Psoas muscle (tissue), 7 donors: ENCODE measurements at regions not wholly inside any gene's neighbourhood (a gene's known extent, or its start where the extent isn't known, plus 50 kb on each side); places are given as distances from the start of the nearest gene placed in this dataset.

Experiments used
- ATAC-seq, 4 donors: fragments of 200-7000 bp; cut with Tn5 transposase; one replicate each; pipeline ENCODE4 v1.9.1; 2020; ENCODE audit warnings: moderate library complexity in 3 of 4, mild to moderate bottlenecking in 2 of 4
- DNase-seq, 2 donors: peaks; one replicate each; pipeline ENCODE4 v3.0.0-alpha.2; 2020
- H3K27ac ChIP-seq: fragments of 200-600 bp; one replicate; pipeline ENCODE4 v1.8.0; 2022
- H3K27me3 ChIP-seq, 3 donors: fragments of 200-600 bp in 1 of 3; one replicate each; pipeline versions ENCODE4 v1.6.1 to v1.8.0; 2013 to 2022; ENCODE audit warnings: low read length in 2 of 3, mild to moderate bottlenecking in 2 of 3, moderate library complexity in 1 of 3; ENCODE audit not compliant: insufficient read depth in 3 of 3
- H3K36me3 ChIP-seq, 2 donors: fragments of 200-600 bp in 1 of 2; one replicate each; pipeline versions ENCODE4 v1.6.1 to v1.8.0; 2013 to 2022; ENCODE audit warnings: low read depth in 1 of 2, mild to moderate bottlenecking in 1 of 2, moderate library complexity in 1 of 2; ENCODE audit not compliant: insufficient read depth in 1 of 2
- H3K4me1 ChIP-seq: fragments of 200-600 bp; one replicate; pipeline ENCODE4 v1.8.0; 2022
- H3K4me3 ChIP-seq: fragments of 200-600 bp; one replicate; pipeline ENCODE4 v1.8.0; 2022; ENCODE audit warnings: mild to moderate bottlenecking
- H3K9me3 ChIP-seq: fragments of 200-600 bp; one replicate; pipeline ENCODE4 v1.8.0; 2022
- WGBS, 3 donors: extraction: QIAGEN DNeasy Blood & Tissue Kit; methylation state at CpG; one replicate each; pipeline versions ENCODE4 v1.1.6 to v1.1.7; 2013; 5-methylcytosine and 5-hydroxymethylcytosine counted together
- intact Hi-C, 2 donors: fragments of 100-400 bp; cut with DNase I; formaldehyde crosslinking; loops; one replicate each; pipeline versions ENCODE4 v1.11.0 to v1.14.2; 2022
- TF ChIP-seq, protein P1 (sequence below): fragments of 200-600 bp; IDR thresholded peaks from one replicate; pipeline ENCODE4 v1.8.0; 2022; ENCODE audit warnings: antibody characterized with exemption
- donor health status: healthy with polysubstance abuse.
- donor health status: DM: no; HTN: no; CAD: no; lungs with moderate emphysema.
- donor health status: Bipolar disorder and iron deficiency.
- donor health status: healthy.
- donor health status: DM: yes; HTN: yes; CAD: no.
- donor health status: DM: no; HTN: no; CAD: no.
- donor health status: DM: yes; HTN: yes; CAD: no.

GRCh38 chr22:26763633-26764361 is 106.4 kb downstream of the MIAT start:
- DNase-seq, result no peak
- ATAC-seq, result peak in 1 of 4 donors; percentile 59
- TF ChIP-seq, protein P1, sequence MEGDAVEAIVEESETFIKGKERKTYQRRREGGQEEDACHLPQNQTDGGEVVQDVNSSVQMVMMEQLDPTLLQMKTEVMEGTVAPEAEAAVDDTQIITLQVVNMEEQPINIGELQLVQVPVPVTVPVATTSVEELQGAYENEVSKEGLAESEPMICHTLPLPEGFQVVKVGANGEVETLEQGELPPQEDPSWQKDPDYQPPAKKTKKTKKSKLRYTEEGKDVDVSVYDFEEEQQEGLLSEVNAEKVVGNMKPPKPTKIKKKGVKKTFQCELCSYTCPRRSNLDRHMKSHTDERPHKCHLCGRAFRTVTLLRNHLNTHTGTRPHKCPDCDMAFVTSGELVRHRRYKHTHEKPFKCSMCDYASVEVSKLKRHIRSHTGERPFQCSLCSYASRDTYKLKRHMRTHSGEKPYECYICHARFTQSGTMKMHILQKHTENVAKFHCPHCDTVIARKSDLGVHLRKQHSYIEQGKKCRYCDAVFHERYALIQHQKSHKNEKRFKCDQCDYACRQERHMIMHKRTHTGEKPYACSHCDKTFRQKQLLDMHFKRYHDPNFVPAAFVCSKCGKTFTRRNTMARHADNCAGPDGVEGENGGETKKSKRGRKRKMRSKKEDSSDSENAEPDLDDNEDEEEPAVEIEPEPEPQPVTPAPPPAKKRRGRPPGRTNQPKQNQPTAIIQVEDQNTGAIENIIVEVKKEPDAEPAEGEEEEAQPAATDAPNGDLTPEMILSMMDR, result no peak
- no peak overlapping the region for H3K4me3 ChIP-seq
- no peaks in the 10 kb centered on the region for H3K4me1 ChIP-seq
- H3K27me3 ChIP-seq, result no peaks in the 10 kb centered on the region
- intact Hi-C loops, result no loop called here
- H3K9me3 ChIP-seq, result no peaks in the 10 kb centered on the region
- no peak overlapping the region for H3K27ac ChIP-seq
- 71 to 78% (median 77%) methylated on average over 16 of the region's 16 CpGs for WGBS, 3 donors
- no peaks in the 10 kb centered on the region for H3K36me3 ChIP-seq

DNA sequence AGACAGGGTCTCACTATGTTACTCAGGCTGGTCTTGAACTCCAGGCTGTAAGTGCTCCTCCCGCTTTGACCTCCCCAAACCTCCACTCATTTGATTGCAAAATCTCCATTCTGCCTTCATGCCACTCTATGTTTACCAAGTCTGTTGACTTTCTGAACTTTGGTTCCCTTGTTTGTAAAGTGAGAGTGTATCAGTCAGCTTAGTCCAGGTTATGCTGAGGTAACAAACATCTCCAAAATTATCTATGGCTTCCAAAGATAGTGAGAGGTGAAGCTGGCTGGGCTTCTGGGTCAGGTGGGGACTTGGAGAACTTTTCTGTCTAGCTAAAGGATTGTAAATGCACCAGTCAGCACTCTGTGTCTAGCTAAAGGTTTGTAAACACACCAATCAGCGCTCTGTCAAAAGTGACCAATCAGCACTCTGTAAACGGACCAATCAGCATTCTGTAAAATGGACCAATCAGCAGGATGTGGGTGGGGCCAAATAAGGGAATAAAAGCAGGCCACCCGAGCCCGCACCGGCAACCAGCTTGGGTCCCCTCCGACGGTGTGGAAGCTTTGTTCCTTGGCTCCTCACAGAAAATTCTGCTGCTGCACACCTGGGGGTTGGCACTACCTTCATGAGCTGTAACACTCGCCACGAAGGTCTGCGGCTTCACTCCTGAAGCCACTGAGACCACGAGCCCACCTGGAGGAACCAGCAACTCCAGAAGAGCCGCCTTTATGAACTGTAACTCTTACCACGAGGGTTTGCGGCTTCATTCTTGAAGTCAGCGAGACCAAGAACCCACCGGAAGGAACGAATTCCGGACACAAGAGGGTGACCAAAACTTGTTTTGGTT is 109.3 kb downstream of the MIAT start:
- H3K9me3 ChIP-seq, result no peaks in the 10 kb centered on the region
- no peaks in the 10 kb centered on the region for H3K4me1 ChIP-seq
- no peaks in the 10 kb centered on the region for H3K36me3 ChIP-seq
- no peaks in the 10 kb centered on the region for H3K27me3 ChIP-seq
- ATAC-seq (no peak), DNase-seq (no peak)
- TF ChIP-seq, protein P1, result no peak
- 95 to 99% (median 95%) methylated on average over 19 of the region's 19 CpGs for WGBS, 3 donors
- no peak overlapping the region for H3K4me3 ChIP-seq
- H3K27ac ChIP-seq, result no peak overlapping the region
- intact Hi-C loops, result no loop called here

DNA sequence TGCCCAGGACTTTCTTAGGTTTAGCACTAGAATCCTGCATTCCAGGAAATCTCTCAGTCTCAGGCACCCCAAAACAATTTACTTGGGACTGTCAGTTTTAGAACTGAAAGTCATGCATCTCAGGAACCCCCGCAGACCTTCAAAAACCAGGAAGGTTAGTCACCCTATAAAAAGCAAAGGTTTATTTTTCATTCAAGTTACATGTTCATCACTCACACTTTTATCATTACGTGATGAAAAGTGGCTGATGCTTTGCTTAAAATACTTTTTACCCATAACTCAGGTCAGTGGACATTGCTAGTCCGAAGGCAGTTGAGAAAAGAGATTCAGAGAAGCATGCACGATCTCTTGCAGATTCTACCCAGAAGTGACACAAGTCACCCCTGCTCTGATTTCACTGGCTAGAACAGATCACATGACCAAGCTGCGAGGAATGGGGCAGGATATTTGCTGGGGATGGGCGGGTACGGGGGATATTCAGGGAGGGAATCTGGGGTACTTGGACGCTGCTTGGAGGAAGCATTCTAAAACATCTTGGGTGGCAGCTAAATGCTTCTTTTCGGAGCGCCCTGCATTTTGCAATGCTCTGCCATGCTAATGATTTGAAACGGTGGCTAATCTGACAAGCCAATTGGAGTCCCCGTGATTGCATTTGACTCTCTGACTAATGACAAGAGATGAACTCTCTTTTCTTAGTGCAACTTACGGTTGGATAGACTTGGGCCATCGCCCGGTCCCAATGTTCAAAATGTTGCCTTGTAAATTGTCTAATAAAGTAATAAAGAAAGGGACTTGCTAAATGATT is 110.2 kb downstream of the MIAT start:
- 85 to 91% (median 86%) methylated on average over 15 of the region's 15 CpGs for WGBS, 3 donors
- intact Hi-C loops, result no loop called here

DNA sequence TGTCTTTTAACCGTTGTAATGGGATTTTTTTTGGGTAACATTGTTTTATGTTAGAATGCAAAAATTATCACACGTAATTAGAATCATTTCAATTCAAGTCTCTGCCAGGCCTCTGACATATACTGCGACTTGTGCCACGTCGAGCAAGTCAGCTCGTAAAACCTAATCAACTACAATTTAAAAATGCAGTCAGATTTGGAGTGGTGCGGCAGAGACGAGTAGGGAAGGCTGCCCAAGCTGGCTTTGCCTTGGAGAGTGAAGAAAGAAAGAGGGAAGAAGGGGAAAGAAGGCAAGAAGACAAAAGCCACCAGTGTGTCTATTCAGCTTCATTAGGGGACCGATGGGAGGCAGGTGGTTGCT is 110.7 kb downstream of the MIAT start:
- Histone ChIP-seq H3K4me3 (no peak overlapping the region), H3K27ac (no peak overlapping the region), H3K36me3 (no peaks in the 10 kb centered on the region), H3K9me3 (no peaks in the 10 kb centered on the region), H3K27me3 (no peaks in the 10 kb centered on the region), H3K4me1 (no peaks in the 10 kb centered on the region)
- DNase-seq (no peak), ATAC-seq (no peak)
- WGBS, 3 donors, result 93 to 94% (median 94%) methylated on average over 9 of the region's 9 CpGs
- intact Hi-C loops, result no loop called here
- TF ChIP-seq, protein P1, result no peak

More for the DNA sequence above, 110.2 kb downstream of the MIAT start:
- H3K27me3 ChIP-seq, result no peaks in the 10 kb centered on the region
- no peak for DNase-seq
- H3K36me3 ChIP-seq, result no peaks in the 10 kb centered on the region
- no peaks in the 10 kb centered on the region for H3K4me1 ChIP-seq
- no peak overlapping the region for H3K4me3 ChIP-seq
- no peak overlapping the region for H3K27ac ChIP-seq
- no peak for ATAC-seq
- no peaks in the 10 kb centered on the region for H3K9me3 ChIP-seq
- TF ChIP-seq, protein P1, result no peak
